ENCODE measurements at regions not wholly inside any gene's neighbourhood (a gene's known extent, or its start where the extent isn't known, plus 50 kb on each side); places are given as distances from the start of the nearest gene placed in this dataset.
"Not testable (repeated sequence)": the region's sequence is repeated elsewhere in the genome, so short reads cannot be mapped to it uniquely, and the experiment has no call there.

DNA sequence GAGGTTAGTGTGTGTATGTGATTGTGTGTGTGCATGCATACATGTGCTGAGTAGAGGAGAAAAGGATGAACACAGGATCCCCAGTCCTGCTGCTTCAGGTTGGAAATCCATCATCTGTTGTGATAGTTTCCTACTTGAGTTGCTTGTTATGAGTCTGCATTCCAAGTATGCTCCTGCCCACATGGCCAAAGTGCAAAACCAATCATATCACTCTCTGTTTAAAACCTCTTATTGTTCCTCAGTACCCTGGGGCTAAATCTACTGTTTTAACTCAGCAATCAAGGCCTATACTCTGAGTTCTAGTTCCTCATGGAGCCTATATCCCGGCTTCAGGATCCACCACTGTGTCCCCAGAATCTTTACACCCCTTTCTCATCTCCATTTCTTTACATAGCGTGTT is 139.9 kb upstream of the TLE3 start:
- no peak for DNase-seq

DNA sequence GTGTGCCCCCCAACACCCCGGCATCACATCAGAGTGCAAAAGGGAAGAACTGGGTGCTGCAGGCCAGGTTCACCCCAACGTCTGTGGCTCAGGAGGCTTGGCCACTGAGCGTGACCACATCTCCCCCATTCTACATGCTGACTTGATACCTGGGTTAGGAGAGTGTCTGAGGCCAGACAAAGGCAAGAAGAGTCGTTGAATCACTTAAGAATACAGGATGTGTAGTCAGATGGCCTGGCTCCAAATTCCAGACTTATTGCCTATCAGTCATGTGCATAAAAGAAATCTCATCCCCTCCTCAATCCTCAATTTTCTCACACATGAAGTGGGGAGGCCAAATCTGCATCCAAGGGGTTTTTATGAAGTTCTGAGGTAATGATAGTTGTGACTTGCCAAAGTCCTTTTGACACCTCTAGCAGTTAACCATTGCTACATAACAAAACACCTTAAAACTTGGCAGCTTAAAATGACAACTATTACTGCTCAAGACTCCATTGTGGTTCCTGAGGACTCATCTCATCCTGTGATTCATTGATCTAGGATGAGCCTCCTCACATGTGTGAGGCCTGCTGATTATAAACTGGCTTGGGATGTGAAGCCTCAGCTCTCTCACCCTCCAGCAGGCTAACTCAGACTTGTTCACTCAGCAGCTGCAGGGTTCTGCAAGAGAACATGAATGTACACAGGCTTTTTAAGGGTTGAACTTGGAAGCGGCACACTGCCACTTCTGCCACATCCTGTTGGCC is 138.8 kb upstream of the TLE3 start:
- no peak for DNase-seq

- no peak for DNase-seq
Observed at GRCh38 chr15:70235347-70235746, 137.6 kb upstream of the TLE3 start.

DNA sequence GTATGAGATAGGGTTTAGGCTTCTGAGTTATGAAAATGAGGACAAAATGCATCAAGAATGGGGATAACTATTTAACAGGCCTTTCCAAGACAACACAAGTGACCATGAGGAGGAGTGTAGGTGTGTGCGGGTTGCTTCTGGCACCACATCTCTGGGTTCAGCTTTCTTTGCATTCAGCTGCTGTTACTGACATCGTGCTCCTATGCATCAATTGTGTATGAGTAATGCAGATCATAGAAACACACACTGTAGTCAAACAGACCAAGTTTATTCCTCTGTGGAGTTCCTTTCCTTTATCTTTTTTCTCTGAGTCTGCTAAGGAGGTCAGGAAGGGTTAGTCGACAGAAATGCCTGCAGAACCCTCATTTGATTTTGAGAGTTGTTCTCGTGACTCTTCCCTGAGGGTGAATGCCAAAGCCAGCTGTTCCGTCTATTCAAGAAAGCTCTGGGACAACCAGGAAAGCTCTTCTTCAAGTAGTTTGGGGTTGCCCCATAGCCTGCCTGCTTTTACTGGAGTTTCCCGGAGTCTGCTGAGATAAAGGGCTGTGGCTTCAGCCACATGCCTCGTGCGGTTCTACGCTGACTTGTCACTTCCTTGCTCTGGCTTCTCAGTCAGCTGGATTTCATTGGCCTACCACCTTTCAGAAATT is 136.7 kb upstream of the TLE3 start:
- no peak for DNase-seq

- no peak for DNase-seq
Observed at GRCh38 chr15:70231484-70231883, 133.8 kb upstream of the TLE3 start.

GRCh38 chr15:70227918-70228317 is 130.2 kb upstream of the TLE3 start:
- not testable (repeated sequence) for DNase-seq

GRCh38 chr15:70227147-70227546 is 129.4 kb upstream of the TLE3 start:
- DNase-seq, result no peak

DNA sequence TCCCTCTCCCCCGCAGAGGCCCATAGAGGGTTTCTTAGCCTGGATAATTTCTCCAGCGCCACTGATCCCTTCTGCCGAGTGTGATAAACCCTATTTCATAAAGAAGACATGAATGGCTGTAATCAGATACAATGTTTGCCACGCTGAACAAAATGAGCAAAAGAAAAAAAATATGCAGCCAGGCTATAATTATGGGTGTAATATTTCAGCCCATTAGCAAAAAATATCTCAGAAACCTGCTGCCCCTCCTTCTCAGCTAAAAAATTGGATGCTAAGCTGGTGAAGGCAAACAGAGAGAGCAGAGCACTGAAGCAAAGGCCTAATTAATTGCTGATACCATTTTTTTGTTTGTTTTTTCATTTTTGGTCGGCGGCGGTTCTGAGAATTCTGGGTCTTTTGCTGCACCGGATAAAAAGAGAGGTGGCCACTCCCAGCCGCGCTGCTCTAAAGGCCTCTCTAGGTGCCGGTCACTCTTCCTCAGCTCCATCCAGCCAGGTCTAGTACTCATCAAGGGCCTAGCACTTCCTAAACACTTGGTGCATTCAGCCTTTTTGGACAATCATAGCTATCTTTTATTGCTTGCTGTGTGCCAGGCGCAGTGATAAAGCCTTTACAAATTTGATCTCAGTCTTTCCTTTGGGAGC is 128.7 kb upstream of the TLE3 start:
- no peak for DNase-seq

GRCh38 chr15:70225416-70225815 is 127.7 kb upstream of the TLE3 start:
- no peak for DNase-seq

GRCh38 chr15:70222606-70223005 is 124.9 kb upstream of the TLE3 start:
- DNase-seq, result no peak

GRCh38 chr15:70220490-70221096 is 122.9 kb upstream of the TLE3 start:
- no peak for DNase-seq

- no peak for DNase-seq
Observed at GRCh38 chr15:70219966-70220365, 122.2 kb upstream of the TLE3 start.

GRCh38 chr15:70219256-70219895 is 121.7 kb upstream of the TLE3 start:
- DNase-seq, result no peak

DNA sequence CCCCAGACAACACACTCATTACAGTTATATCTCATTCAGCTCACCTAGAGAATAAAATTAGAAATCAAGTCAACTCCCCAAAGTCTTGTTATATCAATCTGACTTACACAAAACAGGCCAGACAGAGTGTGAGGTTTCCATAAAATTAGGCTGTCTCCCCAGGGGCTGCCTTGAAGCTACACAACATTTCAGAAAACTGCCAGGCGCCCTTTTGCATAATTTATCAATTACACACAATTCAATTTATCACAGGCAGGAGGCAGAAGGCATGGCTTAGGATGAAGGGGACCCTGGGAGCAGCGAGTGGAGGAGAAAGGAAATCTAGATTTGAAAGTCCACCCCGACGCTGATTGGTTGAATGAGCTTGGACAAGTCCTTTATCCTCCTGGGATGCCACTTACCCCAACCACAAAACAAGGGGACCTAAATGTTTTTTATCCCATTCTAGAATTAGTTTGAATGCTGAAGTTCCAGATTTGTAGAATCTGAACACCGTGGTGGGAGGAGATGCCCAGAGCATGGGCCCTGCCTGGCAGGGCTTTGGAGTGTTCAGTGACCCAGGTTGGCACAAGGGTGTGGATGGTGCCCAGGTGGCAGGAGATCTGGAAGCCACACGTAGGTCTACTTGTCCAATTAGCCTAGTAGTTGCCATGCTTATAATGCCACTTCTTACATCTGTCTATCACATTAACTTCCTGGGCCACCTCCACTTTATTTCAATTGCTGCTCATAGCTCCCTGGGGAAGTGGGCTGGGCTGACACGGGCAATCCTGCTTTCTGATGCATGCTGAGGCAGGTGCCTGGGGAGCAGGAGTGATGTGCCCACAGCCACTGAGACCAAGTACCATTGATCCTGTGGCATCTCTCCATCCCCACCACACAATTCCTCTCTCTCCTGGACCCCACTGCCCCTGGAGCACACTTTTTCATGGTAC is 119.8 kb upstream of the TLE3 start:
- no peak for DNase-seq

DNA sequence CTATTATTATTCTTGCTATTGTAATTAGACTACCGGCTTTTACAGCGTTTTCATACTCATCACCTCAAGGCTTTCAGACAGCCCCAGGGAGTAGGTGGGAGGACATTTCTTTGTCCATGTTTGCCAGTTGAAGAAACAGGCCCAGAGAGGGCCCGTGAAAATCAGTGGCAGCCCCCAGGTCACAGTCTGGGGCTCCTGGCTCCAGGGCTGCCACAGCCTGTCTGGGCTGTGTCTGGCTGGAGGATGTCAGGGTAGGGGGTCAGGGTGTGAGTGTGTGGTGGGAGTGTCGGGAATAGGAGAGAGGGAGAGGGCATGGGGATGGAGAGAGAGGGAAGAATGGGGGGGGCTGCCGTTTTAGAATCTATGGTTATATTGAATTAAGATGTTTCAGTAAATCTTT is 118.2 kb upstream of the TLE3 start:
- DNase-seq, result no peak

- DNase-seq, result no peak
Observed at GRCh38 chr15:70214941-70215635, 117.4 kb upstream of the TLE3 start.

- no peak for DNase-seq
Observed at GRCh38 chr15:70214276-70214675, 116.6 kb upstream of the TLE3 start.

GRCh38 chr15:70213794-70214193 is 116.1 kb upstream of the TLE3 start:
- DNase-seq, result no peak

DNA sequence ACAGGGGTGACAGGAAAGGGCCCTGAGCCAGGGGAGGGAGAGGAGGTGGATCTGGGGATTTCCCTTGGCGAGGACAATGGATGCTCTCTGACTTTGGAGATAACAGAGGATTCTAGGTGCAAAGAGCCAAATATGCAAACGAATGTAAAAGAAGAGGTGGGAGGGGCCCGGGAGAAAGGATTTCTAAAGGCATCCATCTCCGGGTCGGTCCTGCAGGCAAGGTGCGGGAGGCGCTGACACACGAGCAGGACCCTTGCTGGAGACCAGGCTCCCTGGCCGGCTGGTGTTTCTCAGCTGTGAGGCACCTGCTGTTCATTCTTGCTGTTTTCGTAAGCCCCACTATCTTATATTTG is 115.2 kb upstream of the TLE3 start:
- no peak for DNase-seq

- no peak for DNase-seq
Observed at GRCh38 chr15:70212286-70212962, 114.7 kb upstream of the TLE3 start.

- DNase-seq, result no peak
Observed at GRCh38 chr15:70210528-70210927, 112.8 kb upstream of the TLE3 start.
